ENCODE measurements at regions not wholly inside any gene's neighbourhood (a gene's known extent, or its start where the extent isn't known, plus 50 kb on each side); places are given as distances from the start of the nearest gene placed in this dataset.

DNA sequence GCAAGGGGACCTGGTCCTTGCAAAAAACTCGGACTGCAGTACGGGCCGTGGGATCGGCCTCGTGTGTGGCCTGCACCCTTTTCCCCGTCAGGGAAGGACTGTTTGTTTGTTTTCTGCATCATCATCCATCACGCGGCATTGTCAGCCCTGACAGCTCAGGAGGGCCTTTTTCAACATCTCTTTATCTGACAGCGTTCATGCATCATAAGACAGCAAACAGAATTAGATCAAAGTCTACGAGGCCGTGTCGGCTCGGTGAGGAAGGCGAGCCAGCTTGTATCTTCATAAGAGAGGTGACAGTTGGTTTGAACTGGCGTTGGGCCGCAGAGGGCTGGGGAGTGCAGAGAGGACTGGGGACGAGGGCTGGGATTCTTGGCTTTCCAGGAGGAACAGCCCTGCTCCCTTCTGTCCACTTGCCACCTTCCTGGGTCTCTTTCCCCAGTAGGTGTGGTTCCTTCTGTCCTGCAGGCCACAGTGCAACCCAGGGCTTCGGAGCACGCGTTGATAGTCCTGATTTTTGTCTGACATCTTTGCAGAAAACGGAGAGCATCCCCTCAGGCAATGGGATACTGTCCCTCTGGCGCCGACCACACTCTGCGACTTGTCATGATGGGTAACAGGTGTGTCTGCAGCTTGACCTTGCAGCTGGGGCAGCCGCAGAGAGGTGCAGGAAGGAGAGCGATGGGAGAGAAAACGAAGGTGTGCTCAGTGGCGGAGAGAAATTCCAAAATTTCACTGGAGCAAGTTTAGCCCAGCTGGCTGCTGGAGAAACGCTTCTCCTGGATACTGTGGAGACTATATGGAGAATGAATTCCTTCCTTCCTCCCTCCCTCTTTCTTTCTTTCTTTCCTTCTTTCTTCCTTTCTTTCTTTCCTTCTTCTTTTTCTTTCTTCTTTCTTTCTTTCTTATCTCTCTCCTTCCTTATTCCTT is 104.0 kb upstream of the SHOX start:
- Histone ChIP-seq H3K79me2 (ENCODE audit: insufficient read depth, low read length) (no peaks in the 10 kb centered on the region), H3K4me2 (ENCODE audit: insufficient read depth, low read length) (no peak overlapping the region), H3K36me3 (ENCODE audit: insufficient read depth, low read length) (no peaks in the 10 kb centered on the region), H3K9me3 (ENCODE audit: low read depth, low read length) (no peaks in the 10 kb centered on the region), H3K4me3 (ENCODE audit: insufficient read depth, low read length) (no peak overlapping the region), H2AFZ (ENCODE audit: low read length) (no peak overlapping the region), H3K27ac (ENCODE audit: low read depth, low read length) (no peak overlapping the region), H4K20me1 (ENCODE audit: insufficient read depth, low read length) (no peaks in the 10 kb centered on the region), H3K27me3 (ENCODE audit: insufficient read depth, low read length) (no peaks in the 10 kb centered on the region), H3K4me1 (ENCODE audit: insufficient read depth, low read length) (no peaks in the 10 kb centered on the region)
- TF ChIP-seq, protein P1, sequence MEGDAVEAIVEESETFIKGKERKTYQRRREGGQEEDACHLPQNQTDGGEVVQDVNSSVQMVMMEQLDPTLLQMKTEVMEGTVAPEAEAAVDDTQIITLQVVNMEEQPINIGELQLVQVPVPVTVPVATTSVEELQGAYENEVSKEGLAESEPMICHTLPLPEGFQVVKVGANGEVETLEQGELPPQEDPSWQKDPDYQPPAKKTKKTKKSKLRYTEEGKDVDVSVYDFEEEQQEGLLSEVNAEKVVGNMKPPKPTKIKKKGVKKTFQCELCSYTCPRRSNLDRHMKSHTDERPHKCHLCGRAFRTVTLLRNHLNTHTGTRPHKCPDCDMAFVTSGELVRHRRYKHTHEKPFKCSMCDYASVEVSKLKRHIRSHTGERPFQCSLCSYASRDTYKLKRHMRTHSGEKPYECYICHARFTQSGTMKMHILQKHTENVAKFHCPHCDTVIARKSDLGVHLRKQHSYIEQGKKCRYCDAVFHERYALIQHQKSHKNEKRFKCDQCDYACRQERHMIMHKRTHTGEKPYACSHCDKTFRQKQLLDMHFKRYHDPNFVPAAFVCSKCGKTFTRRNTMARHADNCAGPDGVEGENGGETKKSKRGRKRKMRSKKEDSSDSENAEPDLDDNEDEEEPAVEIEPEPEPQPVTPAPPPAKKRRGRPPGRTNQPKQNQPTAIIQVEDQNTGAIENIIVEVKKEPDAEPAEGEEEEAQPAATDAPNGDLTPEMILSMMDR (IDR thresholded peaks at IDR 0.05; ENCODE audit: extremely low read depth, low read depth, low read length), result no peak
- DNase-seq (ENCODE audit: insufficient read length, low spot score, missing footprints), result peak; percentile 35

DNA sequence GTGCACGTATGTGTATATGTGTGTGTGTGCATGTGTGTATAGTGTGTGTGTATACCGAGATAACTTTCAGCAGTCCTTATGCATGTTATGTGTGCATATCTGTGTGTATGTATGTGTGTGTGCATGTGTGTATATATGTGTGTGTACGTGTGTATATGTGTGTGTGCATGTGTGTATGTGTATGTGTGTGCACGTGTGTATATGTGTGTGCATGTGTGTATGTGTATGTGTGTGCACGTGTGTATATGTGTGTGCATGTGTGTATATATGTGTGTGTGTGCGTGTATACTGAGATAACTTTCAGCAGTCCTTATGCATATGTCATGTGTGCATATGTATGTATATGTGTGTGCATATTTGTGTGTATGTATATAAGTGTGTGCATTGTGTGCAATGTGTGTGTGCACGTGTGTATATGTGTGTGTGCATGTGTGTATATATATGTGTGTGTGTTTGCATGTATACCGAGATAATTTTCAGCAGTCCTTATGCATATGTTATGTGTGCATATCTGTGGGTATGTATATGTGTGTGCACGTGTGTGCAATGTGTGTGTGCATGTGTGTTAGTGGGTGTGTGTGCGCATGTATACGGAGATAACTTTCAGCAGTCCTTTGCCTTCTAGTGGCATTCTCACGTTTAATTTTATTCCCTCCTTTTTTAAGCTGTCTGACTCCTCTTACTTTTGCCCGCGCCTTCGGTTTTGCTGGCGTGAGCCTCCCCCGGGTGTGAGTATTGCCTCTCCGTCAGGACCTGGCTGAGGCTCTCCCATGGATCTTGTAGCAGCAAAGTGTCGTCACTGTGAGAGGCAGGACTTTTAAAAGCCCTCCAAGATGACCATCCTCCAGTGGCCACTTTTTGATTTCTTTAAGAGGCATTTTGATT is 99.6 kb upstream of the SHOX start:
- H3K9me3 ChIP-seq (ENCODE audit: low read depth, low read length), result no peaks in the 10 kb centered on the region
- H3K27ac ChIP-seq (ENCODE audit: low read depth, low read length), result no peak overlapping the region
- no peak overlapping the region for H3K4me2 ChIP-seq (ENCODE audit: insufficient read depth, low read length)
- TF ChIP-seq, protein P1 (IDR thresholded peaks at IDR 0.05; ENCODE audit: extremely low read depth, low read depth, low read length), result no peak
- no peaks in the 10 kb centered on the region for H3K36me3 ChIP-seq (ENCODE audit: insufficient read depth, low read length)
- no peaks in the 10 kb centered on the region for H3K79me2 ChIP-seq (ENCODE audit: insufficient read depth, low read length)
- H4K20me1 ChIP-seq (ENCODE audit: insufficient read depth, low read length), result no peaks in the 10 kb centered on the region
- no peak for DNase-seq (ENCODE audit: insufficient read length, low spot score, missing footprints)
- no peak overlapping the region for H2AFZ ChIP-seq (ENCODE audit: low read length)
- no peak overlapping the region for H3K4me3 ChIP-seq (ENCODE audit: insufficient read depth, low read length)
- no peaks in the 10 kb centered on the region for H3K27me3 ChIP-seq (ENCODE audit: insufficient read depth, low read length)
- no peaks in the 10 kb centered on the region for H3K4me1 ChIP-seq (ENCODE audit: insufficient read depth, low read length)

DNA sequence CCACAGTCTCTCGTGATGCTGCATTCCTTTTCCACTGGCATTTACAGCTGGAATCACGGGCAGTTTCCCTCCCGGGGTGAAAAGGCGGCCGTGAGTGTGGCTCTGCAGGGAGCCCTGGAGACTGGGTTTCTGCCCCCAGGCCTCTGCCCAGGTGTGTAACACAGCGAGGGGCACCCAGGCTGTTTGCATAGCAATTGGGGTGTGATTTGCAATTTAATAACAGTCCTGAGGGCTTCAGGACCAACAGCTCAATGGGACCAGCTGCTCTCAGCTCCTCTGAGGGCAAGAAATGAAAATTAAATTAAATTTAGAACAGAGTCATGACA is 99.0 kb upstream of the SHOX start:
- Histone ChIP-seq H3K27me3 (ENCODE audit: insufficient read depth, low read length) (no peaks in the 10 kb centered on the region), H3K36me3 (ENCODE audit: insufficient read depth, low read length) (no peaks in the 10 kb centered on the region), H3K4me1 (ENCODE audit: insufficient read depth, low read length) (no peaks in the 10 kb centered on the region), H3K4me3 (ENCODE audit: insufficient read depth, low read length) (no peak overlapping the region), H3K4me2 (ENCODE audit: insufficient read depth, low read length) (no peak overlapping the region), H3K9me3 (ENCODE audit: low read depth, low read length) (no peaks in the 10 kb centered on the region), H3K79me2 (ENCODE audit: insufficient read depth, low read length) (no peaks in the 10 kb centered on the region), H2AFZ (ENCODE audit: low read length) (no peak overlapping the region), H4K20me1 (ENCODE audit: insufficient read depth, low read length) (no peaks in the 10 kb centered on the region), H3K27ac (ENCODE audit: low read depth, low read length) (no peak overlapping the region)
- no peak for DNase-seq (ENCODE audit: insufficient read length, low spot score, missing footprints)
- TF ChIP-seq, protein P1 (IDR thresholded peaks at IDR 0.05; ENCODE audit: extremely low read depth, low read depth, low read length), result no peak

DNA sequence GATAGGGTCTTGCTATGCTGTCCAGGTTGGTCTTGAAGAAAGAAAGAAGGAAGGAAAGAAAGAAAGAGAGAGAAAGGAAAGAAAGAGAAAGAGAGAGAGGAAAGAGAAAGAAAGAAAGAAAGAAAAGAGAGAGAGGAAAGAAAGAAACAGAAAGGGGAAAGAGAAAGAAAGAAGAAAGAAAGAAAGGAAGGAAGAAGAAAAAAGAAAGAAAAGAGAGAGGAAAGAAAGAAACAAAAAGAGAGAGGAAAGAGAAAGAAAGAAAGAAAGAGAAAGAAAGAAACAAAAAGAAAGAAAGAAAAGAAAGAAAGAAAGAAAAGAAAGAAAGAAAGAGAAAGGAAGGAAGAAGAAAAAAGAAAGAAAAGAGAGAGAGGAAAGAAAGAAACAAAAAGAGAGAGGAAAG is 95.8 kb upstream of the SHOX start:
- no peaks in the 10 kb centered on the region for H3K27me3 ChIP-seq (ENCODE audit: insufficient read depth, low read length)
- no peak overlapping the region for H2AFZ ChIP-seq (ENCODE audit: low read length)
- H3K4me2 ChIP-seq (ENCODE audit: insufficient read depth, low read length), result no peak overlapping the region
- DNase-seq (ENCODE audit: insufficient read length, low spot score, missing footprints), result no peak
- TF ChIP-seq, protein P1 (IDR thresholded peaks at IDR 0.05; ENCODE audit: extremely low read depth, low read depth, low read length), result no peak
- H3K79me2 ChIP-seq (ENCODE audit: insufficient read depth, low read length), result no peaks in the 10 kb centered on the region
- no peaks in the 10 kb centered on the region for H3K4me1 ChIP-seq (ENCODE audit: insufficient read depth, low read length)
- H4K20me1 ChIP-seq (ENCODE audit: insufficient read depth, low read length), result no peaks in the 10 kb centered on the region
- H3K9me3 ChIP-seq (ENCODE audit: low read depth, low read length), result no peaks in the 10 kb centered on the region
- H3K36me3 ChIP-seq (ENCODE audit: insufficient read depth, low read length), result no peaks in the 10 kb centered on the region
- H3K4me3 ChIP-seq (ENCODE audit: insufficient read depth, low read length), result no peak overlapping the region
- no peak overlapping the region for H3K27ac ChIP-seq (ENCODE audit: low read depth, low read length)
